ENCODE measurements at regions not wholly inside any gene's neighbourhood (a gene's known extent, or its start where the extent isn't known, plus 50 kb on each side); places are given as distances from the start of the nearest gene placed in this dataset.

- Histone ChIP-seq H4K20me1 (ENCODE audit: insufficient read depth) (no peaks in the 10 kb centered on the region), H3K9me3 (ENCODE audit: control insufficient read depth in 1 of 2, insufficient read depth in 1 of 2, low read depth in 1 of 2, low read length in 2 of 2) (peaks cover 0 to 9% of the 10 kb centered on the region in 2 experiments; a peak in 2 of 4 replicates), H3K36me3 (ENCODE audit: control insufficient read depth in 1 of 2, insufficient read depth in 2 of 2, low read length in 2 of 2) (no peaks in the 10 kb centered on the region; a peak in 1 of 4 replicates), H3K27ac (ENCODE audit: low read depth, low read length) (no peak overlapping the region), H3K4me2 (ENCODE audit: low read length) (no peak overlapping the region), H3K79me2 (ENCODE audit: insufficient read depth, low read length) (no peaks in the 10 kb centered on the region), H3K4me3 (replicated peaks in 1 of 2; ENCODE audit: low read depth in 1 of 2, low read length in 2 of 2) (no peak overlapping the region), H3K9me2 (ENCODE audit: insufficient read depth) (no peaks in the 10 kb centered on the region), H3K9ac (ENCODE audit: low read length) (no peak overlapping the region), H3K27me3 (ENCODE audit: insufficient read depth, low read length) (no peaks in the 10 kb centered on the region), H2AFZ (ENCODE audit: low read depth, low read length, poor library complexity, severe bottlenecking) (no peak overlapping the region), H3K4me1 (ENCODE audit: control insufficient read depth in 1 of 2, insufficient read depth in 2 of 2, low read length in 2 of 2) (no peaks in the 10 kb centered on the region)
- intact Hi-C loops (cut with micrococcal nuclease) = no loop called here
- TF ChIP-seq SRF (IDR thresholded peaks at IDR 0.05; ENCODE audit: low read depth) = no peak
- TF ChIP-seq, protein P1, sequence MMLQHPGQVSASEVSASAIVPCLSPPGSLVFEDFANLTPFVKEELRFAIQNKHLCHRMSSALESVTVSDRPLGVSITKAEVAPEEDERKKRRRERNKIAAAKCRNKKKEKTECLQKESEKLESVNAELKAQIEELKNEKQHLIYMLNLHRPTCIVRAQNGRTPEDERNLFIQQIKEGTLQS (IDR thresholded peaks at IDR 0.05) = no peak
- TF ChIP-seq JUND (IDR thresholded peaks at IDR 0.05) = no peak
- TF ChIP-seq FOSL1 (IDR thresholded peaks at IDR 0.05; ENCODE audit: low read depth) = no peak
- no peak for TF ChIP-seq SIN3A (IDR thresholded peaks at IDR 0.05; ENCODE audit: low read depth)
- no peak for TF ChIP-seq TCF7L2 (IDR thresholded peaks at IDR 0.05; ENCODE audit: borderline replicate concordance, extremely low read depth, insufficient read depth, insufficient read length)
- TF ChIP-seq POLR2AphosphoS5 (IDR thresholded peaks at IDR 0.05; ENCODE audit: low read depth, low read length) = no peak
- no peak for TF ChIP-seq POLR2A (IDR thresholded peaks at IDR 0.05; ENCODE audit: borderline replicate concordance, extremely low read depth, insufficient read depth, insufficient read length)
- no peak for TF ChIP-seq EZH2 (IDR thresholded peaks at IDR 0.05)
- TF ChIP-seq ZBTB33 (IDR thresholded peaks at IDR 0.05; ENCODE audit: extremely low read depth, insufficient replicate concordance, low read length) = no peak
- TF ChIP-seq SP1 (IDR thresholded peaks at IDR 0.05; ENCODE audit: low read depth) = no peak
- no peak for TF ChIP-seq CEBPB (IDR thresholded peaks at IDR 0.05; ENCODE audit: low read depth)
- TF ChIP-seq, protein P2, sequence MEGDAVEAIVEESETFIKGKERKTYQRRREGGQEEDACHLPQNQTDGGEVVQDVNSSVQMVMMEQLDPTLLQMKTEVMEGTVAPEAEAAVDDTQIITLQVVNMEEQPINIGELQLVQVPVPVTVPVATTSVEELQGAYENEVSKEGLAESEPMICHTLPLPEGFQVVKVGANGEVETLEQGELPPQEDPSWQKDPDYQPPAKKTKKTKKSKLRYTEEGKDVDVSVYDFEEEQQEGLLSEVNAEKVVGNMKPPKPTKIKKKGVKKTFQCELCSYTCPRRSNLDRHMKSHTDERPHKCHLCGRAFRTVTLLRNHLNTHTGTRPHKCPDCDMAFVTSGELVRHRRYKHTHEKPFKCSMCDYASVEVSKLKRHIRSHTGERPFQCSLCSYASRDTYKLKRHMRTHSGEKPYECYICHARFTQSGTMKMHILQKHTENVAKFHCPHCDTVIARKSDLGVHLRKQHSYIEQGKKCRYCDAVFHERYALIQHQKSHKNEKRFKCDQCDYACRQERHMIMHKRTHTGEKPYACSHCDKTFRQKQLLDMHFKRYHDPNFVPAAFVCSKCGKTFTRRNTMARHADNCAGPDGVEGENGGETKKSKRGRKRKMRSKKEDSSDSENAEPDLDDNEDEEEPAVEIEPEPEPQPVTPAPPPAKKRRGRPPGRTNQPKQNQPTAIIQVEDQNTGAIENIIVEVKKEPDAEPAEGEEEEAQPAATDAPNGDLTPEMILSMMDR (IDR thresholded peaks at IDR 0.05 in 2 of 3, conservative IDR thresholded peaks at IDR 0.05 in 1 of 3; ENCODE audit: borderline replicate concordance in 1 of 3, insufficient read depth in 1 of 3, low read depth in 2 of 3, low read length in 2 of 3) = no peak
- no peak for TF ChIP-seq YY1 (IDR thresholded peaks at IDR 0.05; ENCODE audit: extremely low read depth, insufficient replicate concordance, low read depth, low read length)
- no peak for TF ChIP-seq ZNF274 (IDR thresholded peaks at IDR 0.05; ENCODE audit: low read depth, low read length)
- TF ChIP-seq MAX (IDR thresholded peaks at IDR 0.05) = no peak
- no peak for TF ChIP-seq CBX3 (IDR thresholded peaks at IDR 0.05; ENCODE audit: low read depth)
- no peak for TF ChIP-seq EZH2phosphoT487 (IDR thresholded peaks at IDR 0.05; ENCODE audit: borderline replicate concordance)
- TF ChIP-seq, protein P3, sequence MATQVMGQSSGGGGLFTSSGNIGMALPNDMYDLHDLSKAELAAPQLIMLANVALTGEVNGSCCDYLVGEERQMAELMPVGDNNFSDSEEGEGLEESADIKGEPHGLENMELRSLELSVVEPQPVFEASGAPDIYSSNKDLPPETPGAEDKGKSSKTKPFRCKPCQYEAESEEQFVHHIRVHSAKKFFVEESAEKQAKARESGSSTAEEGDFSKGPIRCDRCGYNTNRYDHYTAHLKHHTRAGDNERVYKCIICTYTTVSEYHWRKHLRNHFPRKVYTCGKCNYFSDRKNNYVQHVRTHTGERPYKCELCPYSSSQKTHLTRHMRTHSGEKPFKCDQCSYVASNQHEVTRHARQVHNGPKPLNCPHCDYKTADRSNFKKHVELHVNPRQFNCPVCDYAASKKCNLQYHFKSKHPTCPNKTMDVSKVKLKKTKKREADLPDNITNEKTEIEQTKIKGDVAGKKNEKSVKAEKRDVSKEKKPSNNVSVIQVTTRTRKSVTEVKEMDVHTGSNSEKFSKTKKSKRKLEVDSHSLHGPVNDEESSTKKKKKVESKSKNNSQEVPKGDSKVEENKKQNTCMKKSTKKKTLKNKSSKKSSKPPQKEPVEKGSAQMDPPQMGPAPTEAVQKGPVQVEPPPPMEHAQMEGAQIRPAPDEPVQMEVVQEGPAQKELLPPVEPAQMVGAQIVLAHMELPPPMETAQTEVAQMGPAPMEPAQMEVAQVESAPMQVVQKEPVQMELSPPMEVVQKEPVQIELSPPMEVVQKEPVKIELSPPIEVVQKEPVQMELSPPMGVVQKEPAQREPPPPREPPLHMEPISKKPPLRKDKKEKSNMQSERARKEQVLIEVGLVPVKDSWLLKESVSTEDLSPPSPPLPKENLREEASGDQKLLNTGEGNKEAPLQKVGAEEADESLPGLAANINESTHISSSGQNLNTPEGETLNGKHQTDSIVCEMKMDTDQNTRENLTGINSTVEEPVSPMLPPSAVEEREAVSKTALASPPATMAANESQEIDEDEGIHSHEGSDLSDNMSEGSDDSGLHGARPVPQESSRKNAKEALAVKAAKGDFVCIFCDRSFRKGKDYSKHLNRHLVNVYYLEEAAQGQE (IDR thresholded peaks at IDR 0.05; ENCODE audit: low read depth) = no peak
- ChIA-PET CTCF (no interaction called here), RAD21 (ENCODE audit: low non-redundant PET in 1 of 2, low total read pairs in 2 of 2, uncharacterized antibody in 2 of 2, unreplicated experiment in 2 of 2) (no interaction called here), POLR2A (no interaction called here)
- DNase-seq (ENCODE audit: low read depth, low spot score) (no peak), ATAC-seq (no peak)
- no TSS peak for BruUV-seq (replicated peaks)
These were observed 1165.0 kb downstream of the NXPH1 start for GRCh38 chr7:9598411-9598810.
